ENCODE measurements at regions not wholly inside any gene's neighbourhood (a gene's known extent, or its start where the extent isn't known, plus 50 kb on each side); places are given as distances from the start of the nearest gene placed in this dataset.
A peak's percentile ranks its signal among the peaks of the same experiment; 100 is the strongest.

DNA sequence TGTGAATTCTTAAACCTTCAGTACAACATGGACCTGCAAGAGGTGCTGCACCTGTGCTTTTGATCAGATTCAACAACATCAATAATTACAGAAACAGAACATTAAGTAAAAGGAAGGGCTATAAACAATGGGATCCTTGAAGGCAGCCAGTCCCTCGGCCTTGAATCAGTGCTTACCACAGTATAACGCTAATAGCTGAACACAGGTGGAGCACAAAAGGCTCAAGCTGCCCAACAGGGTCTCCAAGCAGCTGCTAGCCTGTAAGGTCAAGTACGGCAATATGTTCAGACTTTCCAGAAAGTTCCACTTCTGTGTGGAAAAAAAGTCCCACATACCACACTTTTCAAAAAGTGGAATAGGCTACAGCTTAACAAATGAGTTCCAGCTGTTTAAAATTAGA lies 61.9 kb upstream of the ITGA1 start:
- intact Hi-C loops (cut with DNase I; ENCODE audit: low total_unique reads): no loop called here
- WGBS, 2 donors: 37 to 41% methylated on average over 3 of the region's 3 CpGs
- DNase-seq (ENCODE audit: low spot score in 2 of 2): no peak
- H3K4me3 ChIP-seq (ENCODE audit: low read depth, poor library complexity, severe bottlenecking): no peak overlapping the region
- TF ChIP-seq POLR2A (IDR thresholded peaks at IDR 0.05): no peak
- TF ChIP-seq, protein P1, sequence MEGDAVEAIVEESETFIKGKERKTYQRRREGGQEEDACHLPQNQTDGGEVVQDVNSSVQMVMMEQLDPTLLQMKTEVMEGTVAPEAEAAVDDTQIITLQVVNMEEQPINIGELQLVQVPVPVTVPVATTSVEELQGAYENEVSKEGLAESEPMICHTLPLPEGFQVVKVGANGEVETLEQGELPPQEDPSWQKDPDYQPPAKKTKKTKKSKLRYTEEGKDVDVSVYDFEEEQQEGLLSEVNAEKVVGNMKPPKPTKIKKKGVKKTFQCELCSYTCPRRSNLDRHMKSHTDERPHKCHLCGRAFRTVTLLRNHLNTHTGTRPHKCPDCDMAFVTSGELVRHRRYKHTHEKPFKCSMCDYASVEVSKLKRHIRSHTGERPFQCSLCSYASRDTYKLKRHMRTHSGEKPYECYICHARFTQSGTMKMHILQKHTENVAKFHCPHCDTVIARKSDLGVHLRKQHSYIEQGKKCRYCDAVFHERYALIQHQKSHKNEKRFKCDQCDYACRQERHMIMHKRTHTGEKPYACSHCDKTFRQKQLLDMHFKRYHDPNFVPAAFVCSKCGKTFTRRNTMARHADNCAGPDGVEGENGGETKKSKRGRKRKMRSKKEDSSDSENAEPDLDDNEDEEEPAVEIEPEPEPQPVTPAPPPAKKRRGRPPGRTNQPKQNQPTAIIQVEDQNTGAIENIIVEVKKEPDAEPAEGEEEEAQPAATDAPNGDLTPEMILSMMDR (IDR thresholded peaks at IDR 0.05): no peak

DNA sequence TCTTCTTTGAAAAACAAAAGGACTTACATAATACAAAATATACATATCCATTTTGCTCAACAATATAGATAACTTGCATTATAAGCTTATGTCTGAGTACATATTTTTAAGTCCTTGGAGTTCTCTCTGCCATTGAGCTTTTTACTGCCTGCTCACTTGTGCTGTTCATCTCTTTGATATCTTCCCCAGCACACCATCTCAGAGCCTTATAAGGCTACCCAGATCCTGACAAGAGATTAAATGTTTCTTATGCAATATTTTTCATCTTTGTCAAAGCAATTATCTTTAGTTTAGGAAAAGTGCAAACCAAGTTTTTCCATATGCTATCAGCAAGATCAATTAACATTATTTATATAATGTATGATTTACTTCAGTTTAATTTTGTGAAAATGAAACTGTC lies 60.7 kb upstream of the ITGA1 start:
- no peak for DNase-seq (ENCODE audit: low spot score in 2 of 2)
- intact Hi-C loops (cut with DNase I; ENCODE audit: low total_unique reads): no loop called here
- TF ChIP-seq POLR2A (IDR thresholded peaks at IDR 0.05): no peak
- TF ChIP-seq, protein P1 (IDR thresholded peaks at IDR 0.05): no peak
- H3K4me3 ChIP-seq (ENCODE audit: low read depth, poor library complexity, severe bottlenecking): no peak overlapping the region

DNA sequence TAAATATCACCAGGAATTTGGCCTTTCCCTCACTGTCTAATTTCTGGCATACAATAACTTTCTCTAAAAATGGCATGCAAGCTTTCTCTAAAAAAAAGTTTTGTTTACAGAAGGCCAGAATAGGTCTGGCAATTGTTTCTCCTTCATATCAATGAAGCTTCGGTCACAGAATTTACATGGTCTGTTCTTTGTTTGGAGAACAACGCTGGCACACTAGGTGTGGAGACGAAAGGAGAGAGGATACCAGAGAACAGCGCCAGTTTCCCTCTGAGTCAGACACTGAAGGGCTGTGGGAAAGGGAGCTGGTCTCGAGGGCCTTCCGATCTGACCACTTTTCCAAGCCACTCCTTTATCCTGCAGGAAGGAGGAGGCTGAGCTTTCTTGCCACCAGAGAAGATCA lies 60.1 kb upstream of the ITGA1 start:
- DNase-seq (ENCODE audit: low spot score in 2 of 2): peak in 1 of 2 donors; percentile 19
- intact Hi-C loops (cut with DNase I; ENCODE audit: low total_unique reads): no loop called here
- TF ChIP-seq, protein P1 (IDR thresholded peaks at IDR 0.05): no peak
- no peak for TF ChIP-seq POLR2A (IDR thresholded peaks at IDR 0.05)
- 10 to 12% methylated on average over 6 of the region's 6 CpGs for WGBS, 2 donors
- H3K4me3 ChIP-seq (ENCODE audit: low read depth, poor library complexity, severe bottlenecking): no peak overlapping the region

DNA sequence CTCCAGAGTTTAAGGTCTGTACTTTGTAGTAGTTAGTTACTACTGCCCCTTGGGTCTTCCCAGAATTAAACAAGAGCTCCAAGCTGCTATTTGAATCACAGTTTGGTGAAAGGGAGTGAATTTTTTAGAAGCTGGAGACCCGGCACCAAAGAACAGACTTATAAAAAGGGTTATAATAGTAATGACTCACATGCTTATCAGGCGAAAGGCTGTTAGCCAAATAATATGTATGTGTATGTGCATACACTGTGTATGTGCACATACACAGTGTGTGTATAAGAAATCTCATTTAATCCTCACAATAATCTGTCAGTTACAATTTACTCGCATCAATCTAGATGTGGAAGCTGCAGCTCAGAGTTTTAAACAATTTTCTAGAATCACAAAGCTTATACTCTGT lies 59.5 kb upstream of the ITGA1 start:
- no peak overlapping the region for H3K4me3 ChIP-seq (ENCODE audit: low read depth, poor library complexity, severe bottlenecking)
- TF ChIP-seq, protein P1 (IDR thresholded peaks at IDR 0.05): no peak
- no peak for TF ChIP-seq POLR2A (IDR thresholded peaks at IDR 0.05)
- intact Hi-C loops (cut with DNase I; ENCODE audit: low total_unique reads): no loop called here
- no peak for DNase-seq (ENCODE audit: low spot score in 2 of 2)
- WGBS, 2 donors: 78 to 89% methylated on average over 3 of the region's 3 CpGs

DNA sequence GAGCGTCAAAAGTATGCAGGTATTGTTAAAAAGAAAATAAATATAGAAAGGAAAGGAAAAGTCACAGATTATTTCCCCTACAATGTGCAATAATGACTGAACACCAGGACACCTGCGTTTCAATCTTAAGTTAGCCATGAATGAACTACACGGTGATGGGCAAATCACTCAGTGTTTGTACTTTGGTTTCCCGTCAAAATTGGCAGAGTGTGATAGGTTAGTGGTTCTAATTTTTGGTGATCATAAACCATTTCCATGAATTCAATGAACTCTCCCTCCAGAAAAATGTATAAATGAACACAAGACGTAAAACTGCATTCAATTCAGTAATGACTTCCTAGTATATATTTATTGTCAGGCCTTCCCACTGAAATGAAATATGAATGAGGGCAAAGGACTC lies 59.0 kb upstream of the ITGA1 start:
- intact Hi-C loops (cut with DNase I; ENCODE audit: low total_unique reads): no loop called here

More for the DNA sequence above, 59.0 kb upstream of the ITGA1 start:
- 84 to 85% methylated on average over 5 of the region's 5 CpGs for WGBS, 2 donors
- TF ChIP-seq POLR2A (IDR thresholded peaks at IDR 0.05): no peak
- TF ChIP-seq, protein P1 (IDR thresholded peaks at IDR 0.05): no peak
- H3K4me3 ChIP-seq (ENCODE audit: low read depth, poor library complexity, severe bottlenecking): no peak overlapping the region
- no peak for DNase-seq (ENCODE audit: low spot score in 2 of 2)
